GM21526 (cell line): ENCODE measurements at regions not wholly inside any gene's neighbourhood (a gene's known extent, or its start where the extent isn't known, plus 50 kb on each side); places are given as distances from the start of the nearest gene placed in this dataset.
"Not testable (repeated sequence)": the region's sequence is repeated elsewhere in the genome, so short reads cannot be mapped to it uniquely, and the experiment has no call there.

Experiments used
- ATAC-seq: cut with Tn5 transposase; IDR thresholded peaks from one replicate; pipeline ENCODE4 v1.9.1; 2021; ENCODE audit warnings: moderate library complexity; ENCODE audit not compliant: unreplicated experiment, low FRiP score

GRCh38 chr3:110293660-110294059 is 778.0 kb upstream of the NECTIN3 start:
- ATAC-seq: no peak

- ATAC-seq: no peak
Observed at GRCh38 chr3:110296885-110297284, 774.7 kb upstream of the NECTIN3 start.

GRCh38 chr3:110301781-110302180 is 769.8 kb upstream of the NECTIN3 start:
- no peak for ATAC-seq

- no peak for ATAC-seq
Observed at GRCh38 chr3:110307065-110307809, 764.4 kb upstream of the NECTIN3 start.

GRCh38 chr3:110311541-110311940 is 760.1 kb upstream of the NECTIN3 start:
- no peak for ATAC-seq

GRCh38 chr3:110314512-110315114 is 757.0 kb upstream of the NECTIN3 start:
- peak; percentile 96 for ATAC-seq

GRCh38 chr3:110318108-110318507 is 753.5 kb upstream of the NECTIN3 start:
- ATAC-seq: no peak

- no peak for ATAC-seq
Observed at GRCh38 chr3:110323349-110323748, 748.3 kb upstream of the NECTIN3 start.

- ATAC-seq: no peak
Observed at GRCh38 chr3:110324171-110324705, 747.4 kb upstream of the NECTIN3 start.

- no peak for ATAC-seq
Observed at GRCh38 chr3:110327870-110328269, 743.7 kb upstream of the NECTIN3 start.

GRCh38 chr3:110331562-110331961 is 740.1 kb upstream of the NECTIN3 start:
- ATAC-seq: not testable (repeated sequence)

GRCh38 chr3:110332629-110333028 is 739.0 kb upstream of the NECTIN3 start:
- ATAC-seq: no peak

- no peak for ATAC-seq
Observed at GRCh38 chr3:110341047-110341446, 730.6 kb upstream of the NECTIN3 start.

- no peak for ATAC-seq
Observed at GRCh38 chr3:110343376-110343775, 728.2 kb upstream of the NECTIN3 start.

- peak; percentile 71 for ATAC-seq
Observed at GRCh38 chr3:110343945-110344344, 727.7 kb upstream of the NECTIN3 start.

GRCh38 chr3:110344487-110344886 is 727.1 kb upstream of the NECTIN3 start:
- no peak for ATAC-seq

- no peak for ATAC-seq
Observed at GRCh38 chr3:110344897-110345767, 726.5 kb upstream of the NECTIN3 start.

- ATAC-seq: no peak
Observed at GRCh38 chr3:110349295-110349694, 722.3 kb upstream of the NECTIN3 start.

GRCh38 chr3:110352841-110353604 is 718.6 kb upstream of the NECTIN3 start:
- ATAC-seq: no peak

- ATAC-seq: no peak
Observed at GRCh38 chr3:110362751-110363150, 708.9 kb upstream of the NECTIN3 start.
